HG02678 (cell line): ENCODE measurements at regions not wholly inside any gene's neighbourhood (a gene's known extent, or its start where the extent isn't known, plus 50 kb on each side); places are given as distances from the start of the nearest gene placed in this dataset.

Source experiments
- ATAC-seq: cut with Tn5 transposase; IDR thresholded peaks from one replicate; pipeline ENCODE4 v1.9.1; 2021; ENCODE audit warnings: mild to moderate bottlenecking, moderate library complexity; ENCODE audit not compliant: unreplicated experiment

GRCh38 chr2:187920511-187920910 is 366.3 kb upstream of the TFPI start:
- no peak for ATAC-seq

GRCh38 chr2:187922846-187923245 is 368.6 kb upstream of the TFPI start:
- ATAC-seq: no peak

DNA sequence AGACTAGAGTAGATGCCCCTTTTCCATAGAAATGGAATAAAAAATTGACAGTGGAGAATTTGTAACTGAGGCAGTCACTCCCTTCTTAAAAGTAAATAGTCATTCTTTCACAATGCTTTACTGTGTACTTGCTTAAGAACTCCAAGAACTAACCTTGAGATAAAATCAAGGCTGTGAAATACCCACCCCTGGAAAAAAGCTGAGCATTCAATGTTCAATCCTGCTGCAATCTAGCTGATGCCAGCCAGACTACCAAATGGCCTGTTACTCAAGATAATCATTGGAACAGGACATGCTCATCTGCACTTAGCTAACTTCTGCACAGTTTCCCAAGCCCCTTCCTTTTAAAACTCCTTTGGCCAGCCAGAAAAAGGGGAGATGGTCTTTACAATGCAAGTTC is 367.4 kb upstream of the GULP1 start:
- ATAC-seq: no peak

DNA sequence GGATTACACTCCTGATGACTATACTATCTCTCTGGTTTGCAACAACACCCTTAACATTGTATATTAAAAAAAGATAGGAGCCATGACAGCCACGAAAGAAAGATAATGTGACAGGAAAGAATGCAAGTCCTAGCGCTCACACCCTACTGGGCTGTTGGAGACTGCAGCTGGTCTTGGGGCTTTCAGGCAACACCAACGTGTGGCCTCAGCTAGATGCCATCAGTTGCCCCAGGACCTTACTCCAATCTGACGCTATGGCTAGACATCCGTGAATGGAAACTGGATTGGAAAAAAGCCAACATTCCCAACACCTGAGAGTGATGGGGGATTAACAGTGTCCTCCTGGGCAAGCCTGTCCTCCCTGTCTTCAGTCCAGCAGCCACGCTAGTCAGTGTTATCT is 357.4 kb upstream of the GULP1 start:
- no peak for ATAC-seq

DNA sequence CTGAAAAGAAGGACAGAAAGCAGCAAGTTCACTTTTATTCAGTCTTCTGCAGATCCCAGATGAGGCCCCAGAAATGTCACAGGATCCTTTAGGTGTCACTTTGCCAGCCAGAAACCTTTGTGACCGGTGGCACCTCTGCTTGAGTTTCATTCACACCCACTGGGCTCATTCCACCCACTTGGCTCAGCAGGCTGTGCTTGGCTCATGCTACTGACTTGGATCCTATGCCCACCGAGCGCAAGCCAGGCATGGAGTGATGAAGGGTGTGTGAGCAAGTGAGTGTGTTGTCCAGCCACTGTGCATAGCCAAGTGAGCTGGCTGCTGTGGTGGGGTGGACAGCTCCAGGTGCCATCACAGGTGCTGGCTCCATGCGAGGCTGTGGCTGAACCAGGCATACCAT is 357.0 kb upstream of the GULP1 start:
- ATAC-seq: no peak

DNA sequence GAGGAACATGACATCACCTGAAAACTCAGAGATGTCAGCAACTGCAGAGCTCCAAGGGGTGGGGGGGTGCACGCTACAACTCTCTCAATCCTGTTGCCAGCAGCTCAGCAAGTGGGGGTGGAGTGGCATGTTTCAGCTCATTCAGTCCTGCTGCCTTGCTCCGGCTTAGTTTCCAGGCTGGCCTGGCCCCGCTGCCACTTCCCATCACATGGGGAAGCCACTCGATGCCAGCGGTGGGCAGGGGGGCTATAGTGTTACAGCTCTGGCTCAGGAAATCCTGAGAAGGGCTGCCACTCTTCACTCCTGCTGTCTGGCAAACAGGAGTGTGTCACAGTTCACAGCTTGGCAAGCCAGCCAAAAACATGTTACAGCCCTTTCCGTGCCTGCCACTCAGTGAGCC is 356.5 kb upstream of the GULP1 start:
- ATAC-seq: no peak

DNA sequence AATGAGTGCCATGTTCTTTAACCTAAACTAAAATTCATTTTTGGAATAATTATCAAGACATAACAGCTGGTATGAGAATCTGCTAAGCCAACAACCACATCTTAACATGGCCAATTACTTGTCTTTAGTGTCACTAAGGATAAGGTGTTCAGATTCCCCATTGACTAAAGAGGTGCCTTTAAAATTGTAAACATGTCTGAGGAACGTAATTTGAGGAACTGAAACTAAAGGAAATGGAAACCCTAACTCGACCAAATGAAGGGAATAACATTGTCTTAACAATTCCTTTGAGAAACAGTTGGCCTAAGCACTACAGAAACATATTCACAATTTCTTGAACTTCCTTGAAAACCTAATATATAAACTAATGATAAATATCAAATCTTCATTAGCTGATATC is 355.4 kb upstream of the GULP1 start:
- no peak for ATAC-seq

GRCh38 chr2:187939180-187939579 is 352.5 kb upstream of the GULP1 start:
- no peak for ATAC-seq

DNA sequence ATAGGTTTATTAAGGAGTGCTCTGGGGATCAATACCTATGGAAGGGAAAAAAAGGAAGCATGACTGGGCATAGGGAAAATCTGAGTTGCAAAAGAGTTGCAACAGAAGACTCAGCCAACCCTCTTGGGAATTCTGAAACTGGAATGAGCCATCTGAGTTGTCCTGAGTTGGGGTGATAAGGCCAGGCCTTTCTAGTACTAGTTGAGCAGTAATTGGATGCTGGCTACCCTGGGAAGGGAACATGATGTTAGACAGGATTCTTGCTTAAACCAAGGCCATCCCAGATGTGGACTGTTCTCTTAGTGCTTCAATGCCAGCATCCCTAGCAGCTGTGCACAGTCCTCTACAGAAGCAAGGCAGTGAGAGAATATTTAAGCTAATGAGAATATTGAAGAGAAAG is 348.8 kb upstream of the GULP1 start:
- no peak for ATAC-seq

DNA sequence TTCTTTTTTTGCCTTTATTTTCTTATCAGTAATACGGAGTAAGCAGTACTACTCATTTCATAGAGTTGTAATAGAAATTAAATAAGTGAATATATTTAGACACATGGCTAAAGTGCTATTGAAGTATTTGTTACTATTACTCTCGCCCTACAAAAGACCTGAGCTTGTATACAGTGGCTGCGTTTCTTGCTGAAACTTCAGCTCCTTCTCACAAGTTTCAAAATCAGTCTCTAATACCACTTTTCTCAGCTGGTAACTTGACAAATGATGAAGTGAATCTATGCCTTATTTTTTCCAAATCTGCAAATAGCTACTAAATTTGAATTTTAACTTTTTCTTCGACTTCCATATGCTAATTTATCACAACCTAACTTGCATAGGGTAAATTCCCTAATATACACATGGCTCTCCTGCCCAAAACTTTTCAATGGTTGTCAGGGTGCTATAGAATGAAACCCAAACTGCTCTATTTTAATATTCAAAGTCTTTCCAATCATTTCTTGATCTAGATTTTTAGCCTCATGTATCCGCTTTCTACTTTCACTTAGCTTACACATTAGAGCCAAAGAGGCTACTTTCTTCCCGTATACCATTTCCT is 347.8 kb upstream of the GULP1 start:
- ATAC-seq: no peak

DNA sequence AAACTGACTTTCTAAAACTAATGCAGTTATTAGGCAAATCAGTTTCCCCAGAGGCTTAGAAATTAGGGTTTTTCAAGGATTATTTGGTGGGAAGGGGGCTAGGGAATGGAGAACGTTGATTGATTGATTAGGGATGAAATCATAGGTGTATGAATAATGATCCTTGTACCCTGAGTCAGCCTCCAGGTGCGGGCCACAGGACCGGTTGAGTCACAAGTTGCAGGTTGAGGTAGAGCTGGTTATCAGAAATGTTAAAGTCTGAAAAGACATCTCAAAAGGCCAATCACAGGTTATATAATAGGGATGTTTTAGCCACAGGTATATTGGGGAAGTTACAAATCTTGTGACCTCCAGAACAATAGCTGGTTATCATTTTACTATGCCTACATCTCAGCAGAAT is 341.8 kb upstream of the GULP1 start:
- ATAC-seq: no peak

DNA sequence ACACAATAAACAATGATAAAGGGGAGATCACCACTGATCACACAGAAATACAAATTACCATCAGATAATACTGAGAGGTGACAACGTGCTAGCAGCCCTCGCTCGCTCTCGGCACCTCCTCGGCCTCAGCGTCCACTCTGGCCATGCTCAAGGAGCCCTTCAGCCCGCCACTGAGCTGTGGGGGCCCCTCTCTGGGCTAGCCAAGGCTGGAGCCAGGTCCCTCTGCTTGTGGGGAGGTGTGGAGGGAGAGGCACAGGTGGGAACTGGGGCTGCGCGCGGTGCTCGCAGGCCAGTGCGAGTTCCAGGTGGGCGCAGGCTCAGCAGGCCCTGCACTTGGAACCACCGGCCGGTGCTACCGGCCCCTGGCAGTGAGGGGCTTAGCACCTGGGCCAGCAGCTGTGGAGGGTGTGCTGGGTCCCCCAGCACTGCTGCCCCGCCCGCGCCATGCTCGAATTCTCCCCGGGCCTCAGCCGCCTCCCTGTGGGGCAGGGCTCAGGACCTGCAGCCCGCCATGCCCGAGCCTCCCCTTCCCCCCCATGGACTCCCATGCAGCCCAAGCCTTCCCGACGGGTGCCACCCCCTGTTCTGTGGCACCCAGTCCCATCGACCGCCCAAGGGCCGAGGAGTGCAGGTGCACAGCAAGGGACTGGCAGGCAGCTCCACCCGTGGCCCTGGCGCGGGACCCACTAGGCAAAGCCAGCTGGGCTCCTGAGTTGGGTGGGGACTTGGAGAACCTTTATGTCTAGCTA is 340.0 kb upstream of the GULP1 start:
- no peak for ATAC-seq

DNA sequence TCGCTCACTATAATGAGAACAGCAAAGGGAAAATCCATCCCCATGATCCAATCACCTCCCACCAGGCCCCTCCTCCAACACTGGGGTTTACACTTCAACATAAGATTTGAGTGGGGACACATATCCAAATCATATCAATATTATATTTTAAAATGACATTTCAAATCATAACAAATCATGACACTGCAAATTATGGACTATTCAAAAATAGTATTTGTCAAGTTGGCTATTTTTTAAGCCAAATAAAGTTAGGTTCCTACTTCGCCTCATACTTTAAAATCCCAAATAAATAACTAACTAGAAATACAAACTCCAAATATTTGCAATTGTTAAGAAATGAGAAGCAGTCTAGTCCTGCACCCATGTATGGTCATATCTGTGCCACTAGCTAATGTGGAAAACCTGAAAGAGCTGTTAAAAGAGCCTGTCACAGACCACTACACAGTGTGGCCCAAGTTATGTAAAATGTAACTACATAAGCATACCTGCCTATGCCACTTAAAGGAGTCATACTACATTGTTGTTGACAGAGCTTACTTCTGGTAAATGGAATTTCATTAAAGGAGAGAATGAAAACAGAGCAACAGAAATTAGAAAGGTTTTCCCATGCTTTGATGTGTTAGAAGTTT is 334.7 kb upstream of the GULP1 start:
- no peak for ATAC-seq

DNA sequence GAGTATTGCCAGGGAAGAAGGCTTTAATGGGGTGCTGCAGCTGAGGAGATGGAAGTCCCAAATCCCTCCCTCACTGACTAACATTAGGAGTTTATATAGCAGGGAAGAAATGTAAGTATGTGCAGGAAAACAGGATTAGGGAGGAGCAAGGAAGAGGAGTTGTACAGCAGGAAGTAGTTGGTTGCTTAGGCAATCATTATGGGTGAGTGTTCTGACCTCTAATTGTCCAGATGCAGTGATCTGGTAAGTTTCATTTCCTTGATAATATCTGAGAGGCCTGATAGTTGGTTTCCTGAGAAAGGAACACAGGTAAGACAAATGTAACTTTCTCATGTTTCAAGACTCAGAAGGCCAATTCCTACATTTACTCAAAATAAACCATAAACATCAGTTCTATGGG is 331.9 kb upstream of the GULP1 start:
- no peak for ATAC-seq

DNA sequence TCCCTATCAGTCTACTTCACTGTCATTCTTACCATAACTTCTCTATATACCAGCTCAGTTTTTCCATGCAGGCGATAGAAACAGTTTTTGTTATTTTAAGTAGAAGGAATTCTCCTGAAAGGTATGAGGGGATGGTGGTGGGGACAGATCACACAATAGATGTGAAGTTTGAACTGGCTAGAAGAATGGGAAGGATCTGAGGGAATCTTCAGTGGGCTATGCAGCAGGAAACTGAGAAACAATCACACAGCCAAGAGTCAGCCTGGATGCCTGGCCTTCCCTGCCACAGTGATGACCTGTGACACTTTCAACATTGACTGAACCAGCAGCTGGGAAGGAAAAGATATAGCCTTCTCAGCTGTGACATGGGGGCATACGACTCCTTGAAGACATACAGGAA is 329.1 kb upstream of the GULP1 start:
- no peak for ATAC-seq

GRCh38 chr2:187964746-187965145 is 326.9 kb upstream of the GULP1 start:
- no peak for ATAC-seq

GRCh38 chr2:187966924-187967323 is 324.8 kb upstream of the GULP1 start:
- ATAC-seq: no peak

DNA sequence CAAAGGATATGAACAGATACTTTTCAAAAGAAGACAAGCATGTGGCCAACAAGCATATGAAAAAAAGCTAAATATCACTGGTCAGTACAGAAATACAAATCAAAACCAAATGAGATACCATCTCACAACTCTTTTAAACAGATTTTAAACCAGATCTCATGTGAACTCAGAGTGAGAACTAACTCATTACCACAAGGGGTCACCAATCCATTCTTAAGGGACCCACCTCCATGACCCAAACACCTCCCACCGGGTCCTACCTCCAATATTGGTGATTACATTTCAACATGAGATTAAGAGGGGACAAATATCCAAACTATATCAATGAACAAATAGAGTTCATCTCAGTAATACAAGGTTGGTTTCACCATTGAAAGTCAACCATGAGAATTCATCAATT is 319.8 kb upstream of the GULP1 start:
- no peak for ATAC-seq

DNA sequence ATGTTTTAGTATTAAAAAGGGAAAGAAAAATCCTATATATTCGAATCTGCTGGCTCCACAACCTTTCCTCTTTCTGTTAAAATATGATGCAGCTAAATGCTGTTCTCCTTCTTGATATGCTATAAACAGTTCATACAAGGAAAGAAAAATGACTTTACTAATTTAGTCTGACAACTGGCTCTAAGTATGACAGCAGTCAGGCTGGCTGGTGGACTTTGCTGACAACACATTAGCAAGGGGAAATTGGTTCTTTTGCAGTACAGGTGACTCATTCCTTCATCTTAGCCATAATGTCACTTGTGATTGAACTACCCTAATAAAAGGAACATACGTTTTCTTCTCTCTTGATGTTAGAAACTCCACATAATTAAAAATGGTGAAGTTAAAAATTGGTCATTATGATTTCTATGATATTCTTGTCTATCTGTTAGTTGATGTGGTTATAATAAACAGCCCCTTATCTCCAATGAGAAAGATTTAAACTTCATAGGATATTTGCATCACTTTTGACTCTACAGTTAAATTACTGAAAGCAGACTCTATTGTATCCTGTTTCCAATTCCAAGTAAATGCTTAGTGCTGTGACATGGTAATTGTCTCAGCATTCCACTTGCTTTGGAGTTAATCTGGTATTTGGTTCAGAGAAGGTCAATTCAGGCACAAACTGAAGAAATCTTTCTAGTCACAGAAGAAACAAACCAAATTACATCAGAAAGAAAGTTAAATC is 315.3 kb upstream of the GULP1 start:
- no peak for ATAC-seq

DNA sequence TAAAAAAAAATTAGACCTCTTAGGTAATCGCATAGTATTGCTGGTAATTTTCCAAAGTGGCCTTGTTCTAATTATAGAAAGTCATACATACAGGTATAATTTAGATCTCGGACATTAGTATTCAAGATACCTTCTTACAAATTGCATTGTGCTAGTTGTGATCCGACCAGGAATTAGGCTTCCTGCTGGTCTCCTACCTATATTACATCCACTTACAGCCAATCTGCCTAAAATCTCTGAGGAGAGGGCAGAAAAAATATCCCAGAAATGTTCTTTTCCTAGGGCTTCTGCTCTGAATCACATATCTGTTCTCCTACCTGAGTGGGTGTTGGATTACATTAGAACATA is 314.7 kb upstream of the GULP1 start:
- ATAC-seq: no peak

- no peak for ATAC-seq
These were observed 313.3 kb upstream of the GULP1 start for GRCh38 chr2:187978356-187978755.

DNA sequence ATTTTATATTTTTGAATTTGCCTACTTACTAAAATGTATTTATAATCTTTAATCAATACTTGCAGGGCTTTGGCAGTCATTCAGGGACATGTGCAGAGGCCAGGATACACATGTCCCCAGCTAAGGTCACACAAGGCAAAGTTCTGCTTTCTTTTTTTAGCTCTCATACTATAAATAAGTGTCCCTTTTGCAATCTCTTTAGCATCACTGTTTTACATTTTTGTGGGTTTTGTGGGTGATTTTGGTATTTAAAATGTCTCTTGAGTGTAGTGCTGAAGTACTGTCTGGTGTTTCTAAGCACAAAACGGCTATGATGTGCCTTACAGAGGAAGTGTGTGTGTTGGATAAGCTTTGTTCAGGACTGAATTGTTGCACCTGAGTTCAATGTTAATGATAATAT is 309.0 kb upstream of the GULP1 start:
- peak; percentile 60 for ATAC-seq
